ENCODE measurements at regions not wholly inside any gene's neighbourhood (a gene's known extent, or its start where the extent isn't known, plus 50 kb on each side); places are given as distances from the start of the nearest gene placed in this dataset.

DNA sequence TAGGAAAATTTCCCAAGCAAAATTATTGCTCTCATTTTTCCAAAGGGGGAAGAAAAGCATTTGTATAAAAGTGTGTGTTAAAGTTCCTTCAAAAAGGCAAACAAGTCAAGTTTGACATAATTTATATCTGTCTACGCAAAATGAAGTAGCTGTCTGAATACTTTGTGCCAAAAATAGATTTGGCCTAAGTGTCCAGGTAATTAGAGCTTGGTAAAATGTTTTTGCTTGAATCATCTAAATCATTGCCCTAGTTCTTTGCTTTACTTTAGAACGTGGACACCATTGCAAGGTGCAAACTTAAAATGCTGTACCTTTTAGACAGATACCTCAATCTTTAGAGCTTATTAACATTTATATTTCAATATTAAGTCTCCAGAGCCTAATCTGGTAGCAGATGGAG, 97.6 kb upstream of the MAPRE2 start:
- TF ChIP-seq POLR2A (IDR thresholded peaks at IDR 0.05) (no peak), CTCF (IDR thresholded peaks at IDR 0.05) (no peak)

All from thyroid gland (tissue), 4 donors.